ENCODE measurements at regions not wholly inside any gene's neighbourhood (a gene's known extent, or its start where the extent isn't known, plus 50 kb on each side); places are given as distances from the start of the nearest gene placed in this dataset.
"Not testable (repeated sequence)": the region's sequence is repeated elsewhere in the genome, so short reads cannot be mapped to it uniquely, and the experiment has no call there.

DNA sequence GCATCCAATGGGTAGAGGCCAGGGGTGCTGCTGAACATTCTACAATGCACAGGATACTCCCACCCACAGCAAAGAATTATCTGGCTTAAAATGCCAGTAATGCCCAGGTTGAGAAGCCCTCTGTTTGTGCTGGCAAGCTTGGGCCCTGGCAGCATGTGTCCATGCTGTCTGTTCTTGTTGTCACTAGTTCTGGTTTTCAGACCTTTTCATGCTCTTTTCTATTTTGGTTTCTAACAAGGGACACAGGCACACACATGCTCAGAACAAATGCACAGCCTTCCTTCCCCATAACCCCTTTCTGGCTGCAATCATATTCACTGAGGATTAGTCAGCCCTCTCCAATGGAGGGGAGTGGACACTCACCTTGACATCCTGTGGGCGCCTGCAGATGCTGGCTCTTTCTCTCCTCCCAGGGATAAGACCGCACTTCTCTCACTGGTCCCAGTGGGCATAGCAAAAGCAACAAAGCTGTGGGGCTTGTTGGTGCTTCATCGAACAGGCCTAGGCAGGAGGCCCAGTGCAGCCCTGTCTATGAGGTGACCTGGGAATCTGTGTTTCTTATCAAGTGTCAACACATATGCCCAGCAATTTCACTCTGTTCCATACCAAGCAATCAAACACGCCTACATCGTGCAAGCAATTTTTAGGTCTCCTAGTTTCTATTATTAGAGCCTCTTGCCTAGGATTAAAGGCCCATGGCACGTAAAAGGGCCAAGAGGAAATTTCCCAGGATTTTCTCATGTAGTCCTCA, 271.1 kb upstream of the CCL2 start:
- no peak for DNase-seq

GRCh38 chr17:33986088-33986487, 269.0 kb upstream of the CCL2 start:
- DNase-seq = no peak

GRCh38 chr17:33986566-33986965, 268.5 kb upstream of the CCL2 start:
- no peak for DNase-seq

DNA sequence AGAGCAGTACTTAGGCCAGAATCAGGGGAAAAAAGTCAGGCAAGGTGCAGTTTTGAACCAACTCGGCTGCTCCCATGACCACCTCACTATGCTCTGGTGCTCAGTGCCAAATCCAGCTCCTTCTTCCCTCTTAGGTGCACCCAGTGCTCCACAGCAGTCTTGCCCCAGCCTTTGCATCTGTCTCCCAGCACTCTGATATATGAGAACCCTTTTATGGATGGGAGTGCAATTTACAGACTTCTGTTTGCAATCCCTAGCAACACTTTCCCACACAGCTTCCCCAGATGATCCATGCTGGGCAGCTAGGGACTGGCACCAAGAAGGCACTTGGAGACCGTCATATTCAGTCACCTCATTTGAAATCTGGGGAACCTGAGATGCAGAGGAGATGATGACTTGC, 267.9 kb upstream of the CCL2 start:
- DNase-seq = no peak

DNA sequence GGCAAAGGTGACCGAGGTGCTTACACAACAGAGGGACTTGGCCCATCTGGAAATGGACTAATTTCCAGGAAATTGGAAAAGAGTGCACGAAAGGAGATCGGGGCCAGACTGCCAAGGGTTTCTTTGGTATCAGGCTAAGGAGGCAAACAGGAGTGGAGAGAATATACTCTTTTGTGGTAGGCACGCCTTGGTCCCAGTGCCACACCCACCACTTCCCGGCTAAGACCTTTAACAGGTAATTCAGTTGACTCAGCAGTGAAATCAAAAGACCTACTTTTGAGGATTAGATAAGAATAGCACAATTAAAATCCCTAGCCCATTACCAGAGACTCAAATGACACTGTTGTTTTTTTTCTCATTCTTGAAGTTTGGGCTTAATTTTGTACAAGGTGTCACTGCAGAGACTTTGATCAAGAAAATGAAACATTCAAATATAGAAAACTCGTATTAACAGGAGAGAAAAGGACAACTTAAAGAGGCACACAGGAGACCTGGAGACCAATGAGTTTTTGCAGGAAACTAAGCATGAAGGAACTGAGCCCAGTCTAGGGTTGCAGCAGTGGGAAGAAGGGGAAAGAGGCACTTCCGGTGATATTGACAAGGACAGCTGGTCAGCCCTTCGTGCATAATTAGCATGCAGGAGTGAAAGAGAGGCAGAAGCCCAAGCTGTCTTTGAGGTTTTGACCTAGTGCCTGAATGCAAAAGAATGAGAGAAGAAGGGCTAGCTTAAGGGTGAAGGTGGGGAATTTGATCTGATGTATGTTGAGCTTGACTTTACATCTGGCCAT, 265.5 kb upstream of the CCL2 start:
- DNase-seq = no peak

DNA sequence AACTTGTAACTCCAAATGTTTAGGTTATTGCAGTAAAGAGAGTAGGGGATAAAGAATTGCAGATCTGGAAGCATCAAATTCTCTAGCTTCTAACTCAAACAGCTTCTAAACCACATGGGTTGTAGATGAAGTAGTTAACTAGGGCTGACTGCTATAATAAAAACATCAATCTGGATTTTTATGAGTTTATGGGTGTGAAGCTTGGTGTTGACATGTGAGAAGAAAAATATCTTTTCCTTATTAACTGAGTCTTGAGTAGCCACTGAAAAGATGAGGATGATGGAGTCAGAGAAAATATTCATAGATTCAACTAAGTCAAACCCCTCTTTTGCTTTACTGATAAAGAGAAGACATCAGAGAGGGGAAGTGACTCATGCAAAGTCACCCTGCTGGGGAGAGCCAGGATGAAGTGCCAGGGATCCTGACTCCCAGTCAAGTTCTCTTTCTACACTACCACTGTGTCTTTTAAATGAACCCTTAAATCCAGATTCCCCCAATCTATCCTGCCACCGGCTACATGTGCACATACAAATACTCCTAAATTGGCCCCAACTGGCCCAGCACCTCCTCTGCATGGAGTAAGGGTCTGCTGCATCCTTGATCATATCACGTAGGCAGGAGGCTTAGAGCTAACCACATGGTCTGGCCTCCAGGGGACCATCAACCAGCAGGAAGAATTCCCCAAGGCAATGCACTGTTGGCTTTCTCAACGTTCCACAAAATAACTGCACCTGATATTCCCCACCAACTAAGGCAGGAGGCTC, 264.0 kb upstream of the CCL2 start:
- no peak for DNase-seq

- DNase-seq = no peak
Measured at GRCh38 chr17:33992113-33992512, 263.0 kb upstream of the CCL2 start.

- DNase-seq = no peak
Measured at GRCh38 chr17:34000639-34001038, 254.4 kb upstream of the CCL2 start.

- DNase-seq = no peak
Measured at GRCh38 chr17:34001246-34001645, 253.8 kb upstream of the CCL2 start.

GRCh38 chr17:34006126-34006525, 249.0 kb upstream of the CCL2 start:
- DNase-seq = no peak

- DNase-seq = no peak
Measured at GRCh38 chr17:34008125-34008524, 247.0 kb upstream of the CCL2 start.

GRCh38 chr17:34009912-34010311, 245.2 kb upstream of the CCL2 start:
- DNase-seq = no peak

- no peak for DNase-seq
Measured at GRCh38 chr17:34010534-34010933, 244.6 kb upstream of the CCL2 start.

GRCh38 chr17:34011599-34011998, 243.5 kb upstream of the CCL2 start:
- no peak for DNase-seq

DNA sequence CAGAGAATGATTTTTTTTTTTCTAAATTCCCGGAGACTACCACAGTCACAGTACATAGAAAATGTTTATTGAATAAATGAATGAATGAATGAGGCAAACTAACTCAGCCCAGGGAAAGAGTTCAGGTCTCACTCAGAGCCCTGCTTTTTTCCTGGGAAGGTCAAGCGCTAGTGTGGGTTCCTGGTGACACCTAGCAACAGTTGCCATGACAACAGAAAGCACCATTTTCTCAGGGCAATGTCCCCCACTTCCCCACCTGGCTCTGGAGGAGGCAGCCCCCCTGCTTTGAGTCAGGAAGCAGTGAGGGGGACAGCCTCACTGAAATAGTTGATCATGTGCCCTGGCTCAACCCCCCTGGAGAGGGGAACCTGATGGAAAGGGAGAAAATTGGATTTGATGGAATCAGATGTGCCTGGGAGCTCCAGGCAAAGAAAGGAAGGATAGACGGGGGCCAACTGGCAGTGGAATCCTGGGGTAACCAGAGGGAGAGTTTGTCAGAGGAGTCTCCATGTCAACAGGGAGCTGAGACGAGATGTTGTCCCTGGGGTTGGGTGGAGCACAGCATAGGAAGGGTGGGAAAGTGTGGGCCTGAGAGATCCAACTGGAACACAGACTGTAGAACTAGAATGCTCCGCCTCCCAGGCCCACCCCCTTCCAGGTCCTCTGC, 242.2 kb upstream of the CCL2 start:
- DNase-seq = no peak

DNA sequence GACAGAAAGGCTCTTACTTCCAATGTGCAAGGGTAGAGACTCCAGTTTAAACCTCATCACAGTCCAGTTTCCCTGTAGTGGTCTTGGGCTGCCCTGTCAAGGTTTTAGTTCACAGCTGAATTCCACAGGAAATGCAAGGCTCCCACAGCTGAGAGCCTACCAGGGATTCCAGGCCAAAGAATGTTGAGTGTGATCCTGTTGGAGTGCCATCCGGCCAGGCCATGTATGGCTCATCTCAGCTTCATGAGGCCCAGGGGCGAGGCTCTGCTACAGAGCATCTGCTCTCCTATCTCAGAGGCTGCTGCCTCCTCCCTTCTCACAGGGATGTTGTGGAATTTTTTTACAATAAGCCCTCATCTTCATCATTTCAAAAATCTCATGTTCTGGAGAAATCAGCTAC, 239.8 kb upstream of the CCL2 start:
- DNase-seq = no peak

DNA sequence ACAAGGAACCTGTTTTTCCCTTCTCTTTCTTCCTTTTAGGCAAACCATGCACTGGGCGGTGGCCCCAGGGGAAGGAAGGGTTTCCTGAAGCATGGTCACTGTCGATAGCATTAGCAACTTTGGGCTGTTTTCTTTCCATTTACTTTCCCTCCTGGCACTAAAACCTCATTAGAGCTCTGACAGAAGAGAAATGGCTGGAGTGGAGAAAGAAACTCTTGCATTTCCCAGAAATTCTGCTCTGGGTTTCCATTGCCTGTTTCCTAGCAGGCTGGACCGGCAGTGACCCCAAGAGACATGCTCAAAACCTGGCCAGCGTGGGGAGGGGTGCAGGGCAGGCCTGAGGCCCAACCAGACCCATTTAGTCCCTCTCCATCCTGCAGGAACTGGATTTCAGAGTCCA, 230.7 kb upstream of the CCL2 start:
- DNase-seq = no peak

GRCh38 chr17:34024806-34025551, 230.1 kb upstream of the CCL2 start:
- DNase-seq = no peak

GRCh38 chr17:34030601-34031000, 224.5 kb upstream of the CCL2 start:
- not testable (repeated sequence) for DNase-seq

DNA sequence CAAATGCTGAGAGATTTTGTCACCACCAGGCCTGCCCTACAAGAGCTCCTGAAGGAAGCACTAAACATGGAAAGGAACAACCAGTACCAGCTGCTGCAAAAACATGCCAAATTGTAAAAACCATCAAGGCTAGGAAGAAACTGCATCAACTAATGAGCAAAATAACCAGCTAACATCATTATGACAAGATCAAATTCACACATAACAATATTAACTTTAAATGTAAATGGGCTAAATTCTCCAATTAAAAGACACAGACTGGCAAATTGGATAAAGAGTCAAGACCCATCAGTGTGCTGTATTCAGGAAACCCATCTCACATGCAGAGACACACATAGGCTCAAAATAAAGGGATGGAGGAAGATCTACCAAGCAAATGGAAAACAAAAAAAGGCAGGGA, 222.8 kb upstream of the CCL2 start:
- DNase-seq = not testable (repeated sequence)

- not testable (repeated sequence) for DNase-seq
Measured at GRCh38 chr17:34038786-34039185, 216.3 kb upstream of the CCL2 start.

GRCh38 chr17:34039213-34039612, 215.9 kb upstream of the CCL2 start:
- not testable (repeated sequence) for DNase-seq
